ENCODE measurements at regions not wholly inside any gene's neighbourhood (a gene's known extent, or its start where the extent isn't known, plus 50 kb on each side); places are given as distances from the start of the nearest gene placed in this dataset.

DNA sequence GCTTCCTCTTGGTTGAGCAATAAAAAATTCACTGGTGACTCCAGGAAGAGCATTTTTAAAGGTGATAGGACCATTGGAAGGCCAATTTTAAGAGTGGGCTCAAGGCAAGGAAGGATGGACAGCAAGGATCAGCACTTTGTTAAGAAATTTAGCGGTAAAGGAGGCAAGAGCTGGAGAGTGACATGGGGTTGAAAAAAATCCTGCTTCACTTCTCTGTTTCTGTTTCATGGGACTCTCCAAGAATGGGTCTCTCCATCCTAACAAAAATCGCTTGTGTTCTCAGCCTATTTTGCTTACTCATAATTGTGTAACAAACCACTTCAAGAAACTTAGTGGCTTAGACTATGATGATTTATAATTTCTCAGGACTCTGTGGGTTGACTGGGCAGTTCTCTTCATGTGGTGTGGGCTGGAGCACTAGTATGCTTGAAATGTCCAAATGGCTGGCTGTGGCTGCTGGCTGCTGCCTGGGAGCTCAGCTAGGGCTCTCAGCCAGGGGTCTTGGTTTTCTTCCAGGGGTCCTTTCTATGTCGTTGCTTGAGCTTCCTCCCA lies 59.8 kb upstream of the ZNRF2 start:
- no peak for ATAC-seq (replicated peaks in 1 of 4)
- no peak for DNase-seq

GRCh38 chr7:30225863-30226613 lies 58.4 kb upstream of the ZNRF2 start:
- peak in 2 of 35 experiments; percentile 20 to 53 for DNase-seq
- no peak overlapping the region for H3K27ac Mint-ChIP-seq

More for the DNA sequence above, 59.8 kb upstream of the ZNRF2 start:
- H3K4me1 Mint-ChIP-seq: no peaks in the 10 kb centered on the region
- H3K27me3 Mint-ChIP-seq: no peaks in the 10 kb centered on the region
- no peaks in the 10 kb centered on the region for H3K36me3 ChIP-seq (ENCODE audit: control insufficient read depth in 2 of 2, extremely low read depth in 1 of 2, insufficient read depth in 1 of 2, low read length in 1 of 2)
- POLR2A ChIA-PET: no interaction called here
- peaks cover 5 to 8% (median 7%) of the 10 kb centered on the region in 3 donors for H3K9me3 Mint-ChIP-seq
- H3K27ac ChIP-seq (ENCODE audit: low read length): no peak overlapping the region
- no peak overlapping the region for H3K4me3 ChIP-seq (ENCODE audit: control insufficient read depth in 1 of 2, extremely low read depth in 1 of 2, low read length in 1 of 2)
- H3K36me3 Mint-ChIP-seq: no peaks in the 10 kb centered on the region
- H3K27me3 ChIP-seq (replicated peaks in 1 of 2; ENCODE audit: control insufficient read depth in 2 of 2, extremely low read depth in 1 of 2, insufficient read depth in 2 of 2, low read length in 1 of 2): no peaks in the 10 kb centered on the region
- no CpG with 5 or more reads among the region's 3 CpGs for WGBS (ENCODE audit: insufficient coverage)
- H3K4me3 Mint-ChIP-seq: no peak overlapping the region
- H3K9me3 ChIP-seq: no peaks in the 10 kb centered on the region
- CTCF ChIA-PET: interaction anchor here in 1 of 2 donors (0.7 kb wide), 1 partner anchor 1298 kb away, joined by 4 read pairs; no protein-coding TSS in a partner anchor
- no peaks in the 10 kb centered on the region for H3K4me1 ChIP-seq (ENCODE audit: control insufficient read depth in 1 of 2, extremely low read depth in 1 of 2, insufficient read depth in 2 of 2, low read length in 2 of 2)
- no peak overlapping the region for H3K27ac Mint-ChIP-seq

DNA sequence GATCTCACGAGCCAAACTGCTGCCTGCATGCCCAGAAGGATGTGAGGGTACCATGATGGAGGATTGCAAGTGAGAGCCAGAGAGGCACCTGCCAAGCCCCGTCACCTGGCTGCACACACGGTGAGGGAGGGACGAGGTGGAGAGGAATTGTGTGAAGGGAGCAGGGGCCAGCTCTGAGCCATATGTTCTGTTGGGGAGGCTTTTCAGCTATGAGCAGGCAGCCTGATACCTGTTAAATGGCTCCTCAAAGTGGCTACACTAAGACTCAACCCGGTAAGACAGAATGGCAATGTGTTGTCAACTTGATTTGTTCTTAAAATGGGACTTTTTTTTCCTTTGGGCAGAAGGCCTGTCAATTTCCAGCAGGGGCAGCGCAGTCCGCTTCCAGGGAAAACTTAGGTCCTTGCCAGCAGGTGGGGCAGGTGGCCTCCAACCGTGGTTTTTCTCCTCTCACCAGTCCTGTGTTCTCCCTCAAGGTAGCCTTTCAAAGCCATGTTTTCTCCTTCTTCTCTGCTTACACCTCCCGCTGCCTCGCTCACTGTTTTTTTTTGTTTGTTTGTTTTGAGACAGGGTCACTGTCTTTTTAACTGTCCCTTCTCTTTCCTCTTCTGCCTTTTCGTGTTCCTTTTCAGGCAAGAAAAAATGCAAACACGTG lies 57.7 kb upstream of the ZNRF2 start:
- no peaks in the 10 kb centered on the region for H3K36me3 ChIP-seq (ENCODE audit: control insufficient read depth in 2 of 2, extremely low read depth in 1 of 2, insufficient read depth in 1 of 2, low read length in 1 of 2)

More at GRCh38 chr7:30225863-30226613, 58.4 kb upstream of the ZNRF2 start:
- CTCF ChIA-PET: no interaction called here
- Histone ChIP-seq H3K4me3 (ENCODE audit: control insufficient read depth in 1 of 2, extremely low read depth in 1 of 2, low read length in 1 of 2) (no peak overlapping the region), H3K27me3 (replicated peaks in 1 of 2; ENCODE audit: control insufficient read depth in 2 of 2, extremely low read depth in 1 of 2, insufficient read depth in 2 of 2, low read length in 1 of 2) (no peaks in the 10 kb centered on the region), H3K27ac (ENCODE audit: low read length) (no peak overlapping the region), H3K4me1 (ENCODE audit: control insufficient read depth in 1 of 2, extremely low read depth in 1 of 2, insufficient read depth in 2 of 2, low read length in 2 of 2) (no peaks in the 10 kb centered on the region), H3K9me3 (no peaks in the 10 kb centered on the region), H3K36me3 (ENCODE audit: control insufficient read depth in 2 of 2, extremely low read depth in 1 of 2, insufficient read depth in 1 of 2, low read length in 1 of 2) (no peaks in the 10 kb centered on the region)
- Mint-ChIP-seq H3K4me3 (no peak overlapping the region), H3K9me3 (peaks cover 0 to 4% (median 3%) of the 10 kb centered on the region in 3 donors), H3K36me3 (no peaks in the 10 kb centered on the region), H3K4me1 (no peaks in the 10 kb centered on the region), H3K27me3 (no peaks in the 10 kb centered on the region)
- no peak for ATAC-seq (replicated peaks in 1 of 4)
- WGBS (ENCODE audit: insufficient coverage): 83% methylated on average over 5 of the region's 7 CpGs
- POLR2A ChIA-PET: interaction anchor here in 1 of 2 donors (0.5 kb wide), 1 partner anchor 408 kb away, joined by 4 read pairs; no protein-coding TSS in a partner anchor

GRCh38 chr7:30231271-30231670 lies 53.1 kb upstream of the ZNRF2 start:
- no peaks in the 10 kb centered on the region for H3K36me3 ChIP-seq (ENCODE audit: control insufficient read depth in 2 of 2, extremely low read depth in 1 of 2, insufficient read depth in 1 of 2, low read length in 1 of 2)
- no peaks in the 10 kb centered on the region for H3K27me3 ChIP-seq (replicated peaks in 1 of 2; ENCODE audit: control insufficient read depth in 2 of 2, extremely low read depth in 1 of 2, insufficient read depth in 2 of 2, low read length in 1 of 2)
- Mint-ChIP-seq H3K27ac (no peak overlapping the region), H3K27me3 (no peaks in the 10 kb centered on the region), H3K36me3 (no peaks in the 10 kb centered on the region), H3K4me1 (no peaks in the 10 kb centered on the region), H3K4me3 (no peak overlapping the region), H3K9me3 (no peaks in the 10 kb centered on the region)
- ChIA-PET POLR2A (no interaction called here), CTCF (no interaction called here)
- no peak overlapping the region for H3K4me3 ChIP-seq (ENCODE audit: control insufficient read depth in 1 of 2, extremely low read depth in 1 of 2, low read length in 1 of 2)
- no peaks in the 10 kb centered on the region for H3K4me1 ChIP-seq (ENCODE audit: control insufficient read depth in 1 of 2, extremely low read depth in 1 of 2, insufficient read depth in 2 of 2, low read length in 2 of 2)
- no peak overlapping the region for H3K27ac ChIP-seq (ENCODE audit: low read length)
- DNase-seq: no peak
- WGBS (ENCODE audit: insufficient coverage): no CpG with 5 or more reads among the region's 1 CpG
- no peak for ATAC-seq (replicated peaks in 1 of 4)
- no peaks in the 10 kb centered on the region for H3K9me3 ChIP-seq

More for the DNA sequence above, 57.7 kb upstream of the ZNRF2 start:
- Mint-ChIP-seq H3K27ac (no peak overlapping the region), H3K9me3 (peaks cover 0 to 4% (median 3%) of the 10 kb centered on the region in 3 donors), H3K4me1 (no peaks in the 10 kb centered on the region), H3K36me3 (no peaks in the 10 kb centered on the region), H3K27me3 (no peaks in the 10 kb centered on the region), H3K4me3 (no peak overlapping the region)
- ChIA-PET POLR2A (no interaction called here), CTCF (no interaction called here)
- DNase-seq (peak in 4 of 35 experiments; percentile 1 to 17 (median 6)), ATAC-seq (replicated peaks in 1 of 4) (no peak)
- WGBS (ENCODE audit: insufficient coverage): 89% methylated on average over 7 of the region's 12 CpGs
- Histone ChIP-seq H3K27me3 (replicated peaks in 1 of 2; ENCODE audit: control insufficient read depth in 2 of 2, extremely low read depth in 1 of 2, insufficient read depth in 2 of 2, low read length in 1 of 2) (no peaks in the 10 kb centered on the region), H3K9me3 (no peaks in the 10 kb centered on the region), H3K27ac (ENCODE audit: low read length) (no peak overlapping the region), H3K4me1 (ENCODE audit: control insufficient read depth in 1 of 2, extremely low read depth in 1 of 2, insufficient read depth in 2 of 2, low read length in 2 of 2) (no peaks in the 10 kb centered on the region), H3K4me3 (ENCODE audit: control insufficient read depth in 1 of 2, extremely low read depth in 1 of 2, low read length in 1 of 2) (no peak overlapping the region)

DNA sequence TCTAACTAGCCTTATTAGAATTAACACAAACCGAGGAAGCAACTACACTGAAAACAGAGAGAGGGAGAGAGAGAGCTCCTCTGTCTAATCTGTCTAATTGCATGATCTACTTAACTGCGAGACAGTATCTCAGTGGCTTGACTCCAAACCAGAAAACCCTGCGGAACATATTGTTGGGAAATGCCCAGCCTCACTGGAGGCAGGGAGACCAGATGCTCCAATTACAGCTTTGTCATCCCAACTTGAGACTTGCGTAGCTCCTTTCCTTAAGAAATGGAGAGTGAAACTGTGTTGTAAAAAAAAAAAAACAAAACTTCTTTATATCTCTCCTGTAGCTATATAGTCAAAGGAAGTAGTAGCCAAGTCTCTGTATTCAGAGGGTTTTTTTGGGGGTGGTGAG lies 52.0 kb upstream of the ZNRF2 start:
- H3K27ac ChIP-seq (ENCODE audit: low read length): no peak overlapping the region
- DNase-seq: no peak
- POLR2A ChIA-PET: interaction anchor here (0.6 kb wide), 3 partner anchors 23 to 159 kb away, joined by 3 to 5 read pairs (median 4); no protein-coding TSS in a partner anchor
- no peak overlapping the region for H3K4me3 Mint-ChIP-seq
- H3K27me3 ChIP-seq (replicated peaks in 1 of 2; ENCODE audit: control insufficient read depth in 2 of 2, extremely low read depth in 1 of 2, insufficient read depth in 2 of 2, low read length in 1 of 2): no peaks in the 10 kb centered on the region
- CTCF ChIA-PET: interaction anchor here in 1 of 2 donors (0.7 kb wide), 1 partner anchor 246 kb away, joined by 4 read pairs; no protein-coding TSS in a partner anchor
- WGBS (ENCODE audit: insufficient coverage): no CpG with 5 or more reads among the region's 4 CpGs
- H3K36me3 ChIP-seq (ENCODE audit: control insufficient read depth in 2 of 2, extremely low read depth in 1 of 2, insufficient read depth in 1 of 2, low read length in 1 of 2): no peaks in the 10 kb centered on the region
- no peaks in the 10 kb centered on the region for H3K4me1 ChIP-seq (ENCODE audit: control insufficient read depth in 1 of 2, extremely low read depth in 1 of 2, insufficient read depth in 2 of 2, low read length in 2 of 2)
- ATAC-seq (replicated peaks in 1 of 4): no peak
- no peaks in the 10 kb centered on the region for H3K9me3 Mint-ChIP-seq
- H3K4me3 ChIP-seq (ENCODE audit: control insufficient read depth in 1 of 2, extremely low read depth in 1 of 2, low read length in 1 of 2): no peak overlapping the region
- no peaks in the 10 kb centered on the region for H3K4me1 Mint-ChIP-seq
- no peak overlapping the region for H3K27ac Mint-ChIP-seq
- no peaks in the 10 kb centered on the region for H3K36me3 Mint-ChIP-seq
- no peaks in the 10 kb centered on the region for H3K27me3 Mint-ChIP-seq
- H3K9me3 ChIP-seq: no peaks in the 10 kb centered on the region
